PC-9 (cell line): ENCODE measurements at regions not wholly inside any gene's neighbourhood (a gene's known extent, or its start where the extent isn't known, plus 50 kb on each side); places are given as distances from the start of the nearest gene placed in this dataset.

Experiments used
- EZH2 ChIP-seq: fragments of 200-600 bp; sonication (generic); IDR thresholded peaks from 2 replicates; pipeline ENCODE4 v1.8.0; 2017; ENCODE audit warnings: antibody characterized with exemption, low read depth
- TF ChIP-seq, protein P1 (sequence below): fragments of 200-600 bp; sonication (generic); conservative IDR thresholded peaks from 2 replicates; pipeline ENCODE4 v1.6.1; 2017; ENCODE audit warnings: mixed run types, antibody characterized with exemption, mild to moderate bottlenecking, moderate library complexity

DNA sequence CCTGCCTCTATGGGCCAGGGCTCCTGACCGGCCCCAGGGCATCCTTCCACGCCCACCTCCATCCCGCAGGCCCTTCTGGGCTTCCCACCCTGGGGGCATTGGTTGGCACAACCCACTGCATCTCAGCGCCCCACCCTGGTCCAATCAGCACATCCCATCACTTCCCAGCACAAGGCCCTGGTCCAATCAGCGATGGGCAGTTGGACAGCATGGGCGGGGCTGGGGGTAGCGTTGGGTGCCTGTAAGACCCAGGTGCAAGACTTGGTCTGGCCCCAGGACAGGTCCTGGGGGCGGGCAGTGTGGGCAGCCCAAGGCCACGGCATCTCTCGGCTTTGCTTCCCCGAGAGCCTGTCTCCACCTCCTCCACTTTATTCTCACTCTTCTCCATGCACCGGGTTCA, 298.5 kb downstream of the BMP7 start:
- no peak for TF ChIP-seq EZH2
- TF ChIP-seq, protein P1, sequence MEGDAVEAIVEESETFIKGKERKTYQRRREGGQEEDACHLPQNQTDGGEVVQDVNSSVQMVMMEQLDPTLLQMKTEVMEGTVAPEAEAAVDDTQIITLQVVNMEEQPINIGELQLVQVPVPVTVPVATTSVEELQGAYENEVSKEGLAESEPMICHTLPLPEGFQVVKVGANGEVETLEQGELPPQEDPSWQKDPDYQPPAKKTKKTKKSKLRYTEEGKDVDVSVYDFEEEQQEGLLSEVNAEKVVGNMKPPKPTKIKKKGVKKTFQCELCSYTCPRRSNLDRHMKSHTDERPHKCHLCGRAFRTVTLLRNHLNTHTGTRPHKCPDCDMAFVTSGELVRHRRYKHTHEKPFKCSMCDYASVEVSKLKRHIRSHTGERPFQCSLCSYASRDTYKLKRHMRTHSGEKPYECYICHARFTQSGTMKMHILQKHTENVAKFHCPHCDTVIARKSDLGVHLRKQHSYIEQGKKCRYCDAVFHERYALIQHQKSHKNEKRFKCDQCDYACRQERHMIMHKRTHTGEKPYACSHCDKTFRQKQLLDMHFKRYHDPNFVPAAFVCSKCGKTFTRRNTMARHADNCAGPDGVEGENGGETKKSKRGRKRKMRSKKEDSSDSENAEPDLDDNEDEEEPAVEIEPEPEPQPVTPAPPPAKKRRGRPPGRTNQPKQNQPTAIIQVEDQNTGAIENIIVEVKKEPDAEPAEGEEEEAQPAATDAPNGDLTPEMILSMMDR = no peak
